22Rv1 (cell line): ENCODE measurements at regions not wholly inside any gene's neighbourhood (a gene's known extent, or its start where the extent isn't known, plus 50 kb on each side); places are given as distances from the start of the nearest gene placed in this dataset.

Experiments used
- CTCF ChIP-seq: fragments of 450-650 bp; IDR thresholded peaks from 2 replicates; pipeline ENCODE4 v1.5.1; 2017; ENCODE audit warnings: mild to moderate bottlenecking
- ZFX ChIP-seq: fragments of 450-650 bp; IDR thresholded peaks from 2 replicates; pipeline ENCODE4 v1.6.1; 2017; ENCODE audit warnings: antibody characterized with exemption, borderline replicate concordance

- no peak for TF ChIP-seq CTCF
- no peak for TF ChIP-seq ZFX
Measured at GRCh38 chr3:8143186-8143585, 358.4 kb upstream of the LMCD1 start.
